Right lobe of liver (tissue), 4 donors: ENCODE measurements at regions not wholly inside any gene's neighbourhood (a gene's known extent, or its start where the extent isn't known, plus 50 kb on each side); places are given as distances from the start of the nearest gene placed in this dataset.

Experiments
- POLR2A ChIP-seq: fragments of 450-650 bp; IDR thresholded peaks from one replicate; pipeline ENCODE4 v1.6.1; 2017; ENCODE audit warnings: antibody characterized with exemption, mild to moderate bottlenecking
- TF ChIP-seq, protein P1 (sequence below), 4 donors: fragments of 200-600 bp in 3 of 4; fragments of 450-650 bp in 1 of 4; IDR thresholded peaks; one replicate each; pipeline versions ENCODE4 v1.5.1 to v1.8.0; 2016 to 2022; ENCODE audit warnings: antibody characterized with exemption in 4 of 4, mild to moderate bottlenecking in 2 of 4
- donor health status: DM: no; HTN: no; CAD: no.
- donor health status: DM: no; HTN: no; CAD: no.
- donor health status: DM: no; HTN: yes; CAD: no.

DNA sequence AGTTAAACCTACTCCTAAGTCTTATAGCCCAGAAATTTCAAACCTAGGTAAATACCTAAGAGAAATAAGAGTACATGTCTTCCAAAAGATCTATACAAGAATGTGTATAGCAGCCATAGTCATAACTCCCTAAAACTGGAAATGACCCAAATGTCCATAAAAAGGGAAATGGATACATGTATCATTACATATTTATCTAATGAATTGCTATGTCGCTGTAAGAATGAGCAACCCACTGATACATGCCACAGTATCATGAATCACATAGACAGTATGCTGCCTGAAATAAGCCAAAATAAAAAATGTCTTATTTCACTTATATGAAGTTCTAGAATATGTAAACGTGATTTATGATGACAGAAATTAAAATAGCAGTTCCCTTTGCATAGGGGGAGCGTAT lies 679.5 kb downstream of the MAFB start:
- TF ChIP-seq, protein P1, sequence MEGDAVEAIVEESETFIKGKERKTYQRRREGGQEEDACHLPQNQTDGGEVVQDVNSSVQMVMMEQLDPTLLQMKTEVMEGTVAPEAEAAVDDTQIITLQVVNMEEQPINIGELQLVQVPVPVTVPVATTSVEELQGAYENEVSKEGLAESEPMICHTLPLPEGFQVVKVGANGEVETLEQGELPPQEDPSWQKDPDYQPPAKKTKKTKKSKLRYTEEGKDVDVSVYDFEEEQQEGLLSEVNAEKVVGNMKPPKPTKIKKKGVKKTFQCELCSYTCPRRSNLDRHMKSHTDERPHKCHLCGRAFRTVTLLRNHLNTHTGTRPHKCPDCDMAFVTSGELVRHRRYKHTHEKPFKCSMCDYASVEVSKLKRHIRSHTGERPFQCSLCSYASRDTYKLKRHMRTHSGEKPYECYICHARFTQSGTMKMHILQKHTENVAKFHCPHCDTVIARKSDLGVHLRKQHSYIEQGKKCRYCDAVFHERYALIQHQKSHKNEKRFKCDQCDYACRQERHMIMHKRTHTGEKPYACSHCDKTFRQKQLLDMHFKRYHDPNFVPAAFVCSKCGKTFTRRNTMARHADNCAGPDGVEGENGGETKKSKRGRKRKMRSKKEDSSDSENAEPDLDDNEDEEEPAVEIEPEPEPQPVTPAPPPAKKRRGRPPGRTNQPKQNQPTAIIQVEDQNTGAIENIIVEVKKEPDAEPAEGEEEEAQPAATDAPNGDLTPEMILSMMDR (IDR thresholded peaks at IDR 0.05) = no peak
- no peak for TF ChIP-seq POLR2A
